Heart right ventricle (tissue), 16 donors: ENCODE measurements at regions not wholly inside any gene's neighbourhood (a gene's known extent, or its start where the extent isn't known, plus 50 kb on each side); places are given as distances from the start of the nearest gene placed in this dataset.
A peak's percentile ranks its signal among the peaks of the same experiment; 100 is the strongest.

Experiments
- ATAC-seq, 8 donors: fragments of 200-7000 bp; cut with Tn5 transposase; one replicate each; pipeline ENCODE4 v1.9.1; 2020; ENCODE audit warnings: mild to moderate bottlenecking in 8 of 8, moderate library complexity in 8 of 8, moderate number of reproducible peaks in 1 of 8
- DNase-seq, 2 donors: peaks; one replicate each; pipeline ENCODE4 v3.0.0-alpha.2; 2020
- H3K27ac ChIP-seq, 10 donors: fragments of 200-600 bp; sonication (generic) in 2 of 10; one replicate each; pipeline versions ENCODE4 v1.5.0 to v1.8.0; 2020 to 2022; ENCODE audit warnings: mild to moderate bottlenecking in 3 of 10
- H3K27me3 ChIP-seq, 7 donors: fragments of 200-600 bp; one replicate each; pipeline ENCODE4 v1.8.0; 2021 to 2022; ENCODE audit warnings: mild to moderate bottlenecking in 2 of 7
- H3K36me3 ChIP-seq, 9 donors: fragments of 200-600 bp; sonication (generic) in 1 of 9; one replicate each; pipeline versions ENCODE4 v1.5.0 to v1.8.0; 2020 to 2022; ENCODE audit warnings: mild to moderate bottlenecking in 2 of 9
- H3K4me1 ChIP-seq, 9 donors: fragments of 200-600 bp; sonication (generic) in 1 of 9; one replicate each; pipeline versions ENCODE4 v1.5.0 to v1.8.0; 2020 to 2022; ENCODE audit warnings: mild to moderate bottlenecking in 4 of 9
- H3K4me3 ChIP-seq, 10 donors: fragments of 200-600 bp; sonication (generic) in 2 of 10; one replicate each; pipeline versions ENCODE4 v1.5.0 to v1.8.0; 2020 to 2022; ENCODE audit warnings: mild to moderate bottlenecking in 7 of 10, moderate library complexity in 2 of 10
- H3K9me3 ChIP-seq, 11 donors: fragments of 200-600 bp in 10 of 11; sonication (generic) in 2 of 11; one replicate each; pipeline versions ENCODE4 v1.5.0 to v1.8.0; 2013 to 2022; ENCODE audit warnings: mild to moderate bottlenecking in 2 of 11, control low read depth in 1 of 11, moderate library complexity in 1 of 11
- WGBS, 2 donors: extraction: QIAGEN DNeasy Blood & Tissue Kit; methylation state at CpG; one replicate each; pipeline ENCODE4 v1.1.7; 2013; ENCODE audit warnings: inconsistent platforms in 1 of 2; 5-methylcytosine and 5-hydroxymethylcytosine counted together
- intact Hi-C, 10 donors: fragments of 100-400 bp; cut with DNase I; formaldehyde crosslinking; loops; one replicate each; pipeline versions ENCODE4 v1.11.1 to v1.14.2; 2022
- TF ChIP-seq, protein P1 (sequence below), 9 donors: fragments of 200-600 bp; sonication (generic) in 2 of 9; IDR thresholded peaks; one replicate each; pipeline versions ENCODE4 v1.5.0 to v1.8.0; 2021 to 2022; ENCODE audit warnings: antibody characterized with exemption in 9 of 9, mild to moderate bottlenecking in 5 of 9, moderate library complexity in 1 of 9
- donor health status: Arrhythmogenic right ventricular cardiomyopathy.
- donor health status: ischemic (EF 13 %, LVEDD 7.1; RV severe dilation, severe dysfunction).
- donor health status: healthy with polysubstance abuse.
- donor health status: DM: no; HTN: yes; CAD: no.
- donor health status: DM: no; HTN: no; CAD: no.
- donor health status: ischemic (EF 25% LVEDD 6.9; RV normal size, moderate dysfunction).
- donor health status: ischemic (EF 25% LVEDD 5.7; RV mildly dilated, moderate dysfunction).
- donor health status: healthy.
- donor health status: DM: yes; HTN: yes; CAD: no.
- donor health status: Ischemic cardiomyopathy.
- donor health status: ischemic (EF 35%, LVEDD 5.7; RV mildly dilated, moderate dysfunction).
- donor health status: nonischemic (EF 11% LVEDD 7.7; RV severe dilation, severe dysfunction).
- donor health status: DM: yes; HTN: yes; CAD: no.
- donor health status: PGD.
- donor health status: ischemic (EF 29% LVEDD 5.4; RV normal size, mild dysfunction).
- donor health status: nonischemic (EF 23%, LVEDD 6.1; RV moderate dilation, normal function).

DNA sequence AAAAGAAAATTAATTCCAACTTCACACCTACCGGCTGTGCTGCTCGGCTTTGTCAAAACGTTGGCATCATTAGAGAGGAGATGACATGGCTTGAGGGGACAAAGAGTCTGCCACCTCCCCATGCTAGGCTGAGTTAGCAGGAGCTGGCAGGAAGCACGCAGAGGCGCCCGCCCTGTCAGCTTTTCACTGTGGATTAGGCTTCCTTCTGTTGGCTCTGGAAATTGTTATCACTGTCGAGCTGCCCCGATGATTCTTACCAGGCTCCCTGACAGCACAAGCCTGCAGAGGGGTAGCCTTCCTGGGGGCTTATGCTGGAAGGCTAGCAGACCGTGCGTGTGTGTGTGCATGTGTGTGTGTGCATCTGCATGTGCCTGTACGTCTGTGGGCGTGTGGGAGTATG, 490.9 kb upstream of the TBX3 start:
- DNase-seq (peak in 1 of 2 donors; percentile 13), ATAC-seq (peak in 6 of 8 donors; percentile 27 to 80 (median 46))
- WGBS, 2 donors = 30 to 44% methylated on average over 12 of the region's 12 CpGs
- Histone ChIP-seq H3K27ac (no peak overlapping the region), H3K9me3 (no peaks in the 10 kb centered on the region), H3K4me1 (no peaks in the 10 kb centered on the region), H3K36me3 (no peaks in the 10 kb centered on the region), H3K4me3 (no peak overlapping the region), H3K27me3 (no peaks in the 10 kb centered on the region)
- TF ChIP-seq, protein P1, sequence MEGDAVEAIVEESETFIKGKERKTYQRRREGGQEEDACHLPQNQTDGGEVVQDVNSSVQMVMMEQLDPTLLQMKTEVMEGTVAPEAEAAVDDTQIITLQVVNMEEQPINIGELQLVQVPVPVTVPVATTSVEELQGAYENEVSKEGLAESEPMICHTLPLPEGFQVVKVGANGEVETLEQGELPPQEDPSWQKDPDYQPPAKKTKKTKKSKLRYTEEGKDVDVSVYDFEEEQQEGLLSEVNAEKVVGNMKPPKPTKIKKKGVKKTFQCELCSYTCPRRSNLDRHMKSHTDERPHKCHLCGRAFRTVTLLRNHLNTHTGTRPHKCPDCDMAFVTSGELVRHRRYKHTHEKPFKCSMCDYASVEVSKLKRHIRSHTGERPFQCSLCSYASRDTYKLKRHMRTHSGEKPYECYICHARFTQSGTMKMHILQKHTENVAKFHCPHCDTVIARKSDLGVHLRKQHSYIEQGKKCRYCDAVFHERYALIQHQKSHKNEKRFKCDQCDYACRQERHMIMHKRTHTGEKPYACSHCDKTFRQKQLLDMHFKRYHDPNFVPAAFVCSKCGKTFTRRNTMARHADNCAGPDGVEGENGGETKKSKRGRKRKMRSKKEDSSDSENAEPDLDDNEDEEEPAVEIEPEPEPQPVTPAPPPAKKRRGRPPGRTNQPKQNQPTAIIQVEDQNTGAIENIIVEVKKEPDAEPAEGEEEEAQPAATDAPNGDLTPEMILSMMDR (IDR thresholded peaks at IDR 0.05) = no peak
- intact Hi-C loops = loop anchor here in 2 of 10 donors (10.0 kb wide), 2 partner anchors 510 to 570 kb away; no protein-coding TSS in a partner anchor

DNA sequence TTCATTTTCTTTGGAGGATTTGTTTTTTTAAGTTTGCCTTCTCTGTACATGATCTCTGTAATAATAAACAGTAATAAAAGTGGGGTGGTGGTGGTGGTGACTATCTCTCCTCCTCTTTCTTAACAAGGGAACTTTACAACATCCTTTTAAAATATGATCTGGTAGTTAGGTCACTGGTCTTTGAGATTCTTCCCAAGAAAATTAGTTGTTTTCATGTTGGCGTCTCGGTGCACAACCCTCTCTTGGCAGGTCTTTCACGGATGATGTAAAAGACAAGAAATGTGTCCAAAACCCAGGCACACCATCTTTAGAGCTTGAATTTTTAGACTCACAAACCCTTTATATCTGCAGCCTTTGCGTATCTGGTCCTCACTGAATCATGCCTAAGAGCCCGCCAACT, 488.5 kb upstream of the TBX3 start:
- TF ChIP-seq, protein P1 (IDR thresholded peaks at IDR 0.05) = no peak
- ATAC-seq (no peak), DNase-seq (no peak)
- peaks cover 0 to 4% (median 0%) of the 10 kb centered on the region in 11 donors for H3K9me3 ChIP-seq
- no peak overlapping the region for H3K4me3 ChIP-seq
- no peak overlapping the region for H3K27ac ChIP-seq
- H3K4me1 ChIP-seq = no peaks in the 10 kb centered on the region
- peaks cover 0 to 2% (median 0%) of the 10 kb centered on the region in 7 donors for H3K27me3 ChIP-seq
- no peaks in the 10 kb centered on the region for H3K36me3 ChIP-seq
- intact Hi-C loops = loop anchor here in 2 of 10 donors (10.0 kb wide), 2 partner anchors 508 to 572 kb away; no protein-coding TSS in a partner anchor
- WGBS, 2 donors = 71 to 72% methylated on average over 5 of the region's 5 CpGs

DNA sequence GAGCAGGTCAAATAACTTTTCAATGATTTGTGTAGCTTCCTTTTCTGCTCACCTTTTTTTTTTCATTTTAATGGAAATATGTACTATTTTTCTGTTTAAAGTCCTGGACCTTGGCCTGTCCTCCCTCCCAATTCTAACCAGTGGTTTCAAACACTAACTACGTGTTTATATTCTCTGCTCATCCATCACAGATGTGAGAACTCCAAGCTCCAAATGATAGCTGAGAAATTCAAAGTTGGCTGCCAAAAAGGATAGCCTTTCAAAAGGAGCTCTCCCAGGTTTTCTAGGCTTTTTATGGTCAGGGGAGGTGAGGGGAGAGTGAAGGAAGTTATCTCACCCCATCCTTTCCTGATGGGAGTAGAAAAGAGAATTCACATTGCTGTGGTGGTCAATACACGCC, 486.0 kb upstream of the TBX3 start:
- Histone ChIP-seq H3K36me3 (no peaks in the 10 kb centered on the region), H3K9me3 (peaks cover 0 to 4% (median 0%) of the 10 kb centered on the region in 11 donors), H3K4me3 (no peak overlapping the region), H3K4me1 (no peaks in the 10 kb centered on the region), H3K27me3 (peaks cover 0 to 2% (median 0%) of the 10 kb centered on the region in 7 donors), H3K27ac (no peak overlapping the region)
- ATAC-seq (no peak), DNase-seq (no peak)
- intact Hi-C loops = loop anchor here in 6 of 10 donors (5.0 to 10.0 kb wide), 5 partner anchors 245 to 575 kb away; partner anchors contain the start of gene TBX3 (in 2 of the 6)
- WGBS, 2 donors = 77 to 80% methylated on average over 2 of the region's 2 CpGs
- TF ChIP-seq, protein P1 (IDR thresholded peaks at IDR 0.05) = no peak

DNA sequence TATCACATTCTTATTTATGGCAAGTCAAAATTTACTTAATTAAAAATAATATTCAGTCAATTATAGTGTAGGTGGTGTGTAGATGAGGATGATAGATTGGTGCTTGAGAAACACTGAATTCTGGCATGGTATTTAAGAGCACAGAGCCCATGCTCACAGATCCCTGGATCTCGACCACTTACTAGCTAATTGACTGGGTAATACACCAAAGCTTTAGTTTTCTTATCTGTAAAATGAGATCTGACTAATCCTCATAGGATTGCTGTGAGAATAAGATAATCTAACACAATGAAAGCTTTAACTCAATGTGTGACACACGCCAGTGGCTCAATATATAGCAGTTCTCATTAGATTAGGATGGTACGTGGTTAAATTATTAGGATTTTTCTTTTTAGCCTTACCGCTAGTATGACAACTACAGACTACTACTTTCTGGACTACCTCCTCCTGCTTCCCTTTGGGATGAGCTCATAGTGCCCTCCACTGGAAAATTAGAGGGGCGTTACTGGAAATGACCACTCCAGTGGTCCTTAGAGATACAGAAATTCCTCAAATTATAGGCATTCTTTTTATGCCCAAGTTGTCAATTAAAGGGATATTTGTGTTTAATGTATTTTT, 482.8 kb upstream of the TBX3 start:
- TF ChIP-seq, protein P1 (IDR thresholded peaks at IDR 0.05) = peak in 6 of 9 donors; percentile 24 to 64 (median 44)
- Histone ChIP-seq H3K9me3 (peaks cover 0 to 4% (median 0%) of the 10 kb centered on the region in 11 donors), H3K36me3 (no peaks in the 10 kb centered on the region), H3K4me1 (no peaks in the 10 kb centered on the region), H3K4me3 (no peak overlapping the region), H3K27me3 (peaks cover 0 to 2% (median 0%) of the 10 kb centered on the region in 7 donors), H3K27ac (no peak overlapping the region)
- DNase-seq (no peak), ATAC-seq (peak in 4 of 8 donors; percentile 42 to 63 (median 50))
- 60 to 62% methylated on average over 5 of the region's 5 CpGs for WGBS, 2 donors
- intact Hi-C loops = loop anchor here in 7 of 10 donors (1.0 to 10.0 kb wide), 5 partner anchors 242 to 502 kb away; partner anchors contain the start of gene TBX3 (in 2 of the 7)
